ENCODE measurements at regions not wholly inside any gene's neighbourhood (a gene's known extent, or its start where the extent isn't known, plus 50 kb on each side); places are given as distances from the start of the nearest gene placed in this dataset.

GRCh38 chr13:106143392-106143791 lies 392.1 kb downstream of the EFNB2 start:
- WGBS, 2 donors = 69 to 72% methylated on average over 2 of the region's 2 CpGs
- no peak for TF ChIP-seq CTCF (IDR thresholded peaks at IDR 0.05)
- TF ChIP-seq POLR2A (IDR thresholded peaks at IDR 0.05) = no peak
- Histone ChIP-seq H3K4me3 (no peak overlapping the region), H3K27ac (no peak overlapping the region), H3K4me1 (no peaks in the 10 kb centered on the region), H3K36me3 (ENCODE audit: low read depth, missing control alignments) (no peaks in the 10 kb centered on the region), H3K9me3 (no peaks in the 10 kb centered on the region), H3K27me3 (no peaks in the 10 kb centered on the region)
- no peak for DNase-seq
- intact Hi-C loops (cut with DNase I; ENCODE audit: low total_unique reads) = no loop called here

- WGBS, 2 donors = 62 to 74% methylated on average over 1 of the region's 1 CpG
- H3K4me3 ChIP-seq = no peak overlapping the region
- TF ChIP-seq POLR2A (IDR thresholded peaks at IDR 0.05) (no peak), CTCF (IDR thresholded peaks at IDR 0.05) (no peak)
- H3K9me3 ChIP-seq = no peaks in the 10 kb centered on the region
- DNase-seq = no peak
- H3K27me3 ChIP-seq = no peaks in the 10 kb centered on the region
- no peaks in the 10 kb centered on the region for H3K4me1 ChIP-seq
- H3K36me3 ChIP-seq (ENCODE audit: low read depth, missing control alignments) = no peaks in the 10 kb centered on the region
- intact Hi-C loops (cut with DNase I; ENCODE audit: low total_unique reads) = no loop called here
- no peak overlapping the region for H3K27ac ChIP-seq
These were observed 395.0 kb downstream of the EFNB2 start for GRCh38 chr13:106140476-106140875.

- Histone ChIP-seq H3K36me3 (ENCODE audit: low read depth, missing control alignments) (no peaks in the 10 kb centered on the region), H3K27ac (no peak overlapping the region), H3K4me3 (no peak overlapping the region), H3K4me1 (no peaks in the 10 kb centered on the region), H3K27me3 (no peaks in the 10 kb centered on the region), H3K9me3 (no peaks in the 10 kb centered on the region)
- DNase-seq = no peak
- TF ChIP-seq CTCF (IDR thresholded peaks at IDR 0.05) = no peak
- TF ChIP-seq POLR2A (IDR thresholded peaks at IDR 0.05) = no peak
- intact Hi-C loops (cut with DNase I; ENCODE audit: low total_unique reads) = no loop called here
- WGBS, 2 donors = 84 to 91% methylated on average over 3 of the region's 3 CpGs
These were observed 395.5 kb downstream of the EFNB2 start for GRCh38 chr13:106139942-106140341.

- intact Hi-C loops (cut with DNase I; ENCODE audit: low total_unique reads) = no loop called here
- H3K9me3 ChIP-seq = no peaks in the 10 kb centered on the region
- WGBS, 2 donors = 76 to 79% methylated on average over 4 of the region's 4 CpGs
- H3K27ac ChIP-seq = no peak overlapping the region
- no peak overlapping the region for H3K4me3 ChIP-seq
- DNase-seq = no peak
- no peaks in the 10 kb centered on the region for H3K4me1 ChIP-seq
- H3K36me3 ChIP-seq (ENCODE audit: low read depth, missing control alignments) = no peaks in the 10 kb centered on the region
- H3K27me3 ChIP-seq = no peaks in the 10 kb centered on the region
- TF ChIP-seq CTCF (IDR thresholded peaks at IDR 0.05) (no peak), POLR2A (IDR thresholded peaks at IDR 0.05) (no peak)
These were observed 396.1 kb downstream of the EFNB2 start for GRCh38 chr13:106139377-106139776.

GRCh38 chr13:106138620-106139019 lies 396.8 kb downstream of the EFNB2 start:
- no peaks in the 10 kb centered on the region for H3K36me3 ChIP-seq (ENCODE audit: low read depth, missing control alignments)
- H3K4me1 ChIP-seq = no peaks in the 10 kb centered on the region
- intact Hi-C loops (cut with DNase I; ENCODE audit: low total_unique reads) = no loop called here
- no peak overlapping the region for H3K4me3 ChIP-seq
- H3K27me3 ChIP-seq = no peaks in the 10 kb centered on the region
- TF ChIP-seq CTCF (IDR thresholded peaks at IDR 0.05) (no peak), POLR2A (IDR thresholded peaks at IDR 0.05) (no peak)
- H3K9me3 ChIP-seq = no peaks in the 10 kb centered on the region
- H3K27ac ChIP-seq = no peak overlapping the region
- no peak for DNase-seq
